COLO668 (cell line): ENCODE measurements at regions not wholly inside any gene's neighbourhood (a gene's known extent, or its start where the extent isn't known, plus 50 kb on each side); places are given as distances from the start of the nearest gene placed in this dataset.
"Not testable (repeated sequence)": the region's sequence is repeated elsewhere in the genome, so short reads cannot be mapped to it uniquely, and the experiment has no call there.

Experiments used
- DNase-seq: peaks from one replicate; lab custom pipeline; 2025; ENCODE audit not compliant: unreplicated experiment; lab: John Stamatoyannopoulos, UW

DNA sequence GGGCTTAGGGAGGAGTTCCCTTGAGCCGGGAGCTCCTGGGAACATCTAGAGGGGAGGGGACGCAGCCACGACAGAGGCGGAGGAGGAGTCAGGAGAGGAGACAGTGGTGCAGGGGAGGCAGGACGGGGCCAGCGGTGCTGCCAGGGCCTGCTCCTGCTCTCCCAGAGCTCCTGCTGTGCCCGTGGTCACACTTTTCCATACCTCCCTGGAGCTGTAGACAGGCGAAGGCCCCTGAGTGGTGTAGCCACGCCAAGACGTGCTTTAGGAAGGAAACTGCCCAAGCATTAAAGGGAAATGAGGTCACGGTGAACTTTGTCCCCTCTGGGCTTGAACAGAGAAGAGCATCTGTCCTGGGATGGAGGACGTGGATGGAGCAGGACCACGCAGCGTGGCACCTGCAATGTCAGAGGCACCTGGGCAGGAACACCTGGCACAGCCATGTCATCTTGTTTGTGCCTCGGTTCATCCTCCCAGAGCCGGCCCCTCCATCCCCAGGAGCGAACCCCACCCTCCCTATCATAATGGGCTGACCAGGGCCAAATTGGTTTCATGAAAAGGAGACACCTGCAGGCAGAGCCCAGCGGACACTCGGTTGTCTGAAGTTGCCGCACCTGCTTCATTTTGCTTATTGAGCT lies 239.5 kb upstream of the SFSWAP start:
- no peak for DNase-seq

GRCh38 chr12:131471946-131472732 lies 238.8 kb upstream of the SFSWAP start:
- DNase-seq: no peak

GRCh38 chr12:131473261-131473660 lies 237.6 kb upstream of the SFSWAP start:
- no peak for DNase-seq

DNA sequence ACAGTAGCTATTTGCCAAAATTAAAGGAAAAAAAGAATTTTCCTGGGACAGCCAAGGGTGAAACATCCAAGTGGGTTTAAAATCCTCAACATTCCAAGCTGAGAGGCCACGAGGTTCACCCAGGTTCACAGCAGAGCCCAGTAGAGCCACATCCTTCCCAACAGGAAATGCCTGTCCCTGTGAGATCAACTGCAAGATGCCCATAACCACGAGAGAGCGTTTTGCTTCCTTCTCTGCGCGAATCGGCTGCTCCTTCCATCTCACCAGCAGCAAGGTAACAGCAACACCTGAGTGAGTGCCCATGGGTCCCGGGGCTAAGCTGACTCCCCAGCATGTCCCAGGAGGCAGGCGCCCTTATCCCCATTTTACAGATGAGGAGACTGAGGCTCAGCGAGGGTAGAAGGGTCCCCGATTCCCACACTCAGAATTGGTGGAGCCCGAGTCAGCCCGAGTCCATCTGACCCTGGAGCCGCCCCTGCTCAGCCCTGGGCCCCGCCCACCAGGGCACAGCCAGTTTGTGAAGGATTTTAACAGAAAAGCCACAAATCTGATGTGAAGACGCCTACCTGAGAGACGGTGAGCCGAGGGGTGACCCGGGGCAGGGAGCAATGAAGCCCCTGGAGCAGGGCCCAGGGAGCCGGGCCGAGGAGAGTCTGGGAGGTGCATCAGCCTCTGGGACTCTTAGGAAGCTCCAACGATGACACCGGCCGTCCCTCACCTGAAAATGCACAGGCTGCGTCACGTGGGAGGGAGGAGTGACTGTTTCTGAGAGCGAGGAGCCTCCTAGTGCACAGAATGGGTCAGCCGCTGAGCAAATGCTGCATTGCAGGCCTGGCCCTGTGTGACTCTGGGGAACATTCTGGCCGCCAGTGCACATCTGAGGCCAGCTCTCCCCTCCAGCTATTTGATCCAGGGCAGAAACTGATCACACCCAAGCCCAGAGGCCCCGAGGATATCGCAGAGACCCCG lies 236.9 kb upstream of the SFSWAP start:
- no peak for DNase-seq

DNA sequence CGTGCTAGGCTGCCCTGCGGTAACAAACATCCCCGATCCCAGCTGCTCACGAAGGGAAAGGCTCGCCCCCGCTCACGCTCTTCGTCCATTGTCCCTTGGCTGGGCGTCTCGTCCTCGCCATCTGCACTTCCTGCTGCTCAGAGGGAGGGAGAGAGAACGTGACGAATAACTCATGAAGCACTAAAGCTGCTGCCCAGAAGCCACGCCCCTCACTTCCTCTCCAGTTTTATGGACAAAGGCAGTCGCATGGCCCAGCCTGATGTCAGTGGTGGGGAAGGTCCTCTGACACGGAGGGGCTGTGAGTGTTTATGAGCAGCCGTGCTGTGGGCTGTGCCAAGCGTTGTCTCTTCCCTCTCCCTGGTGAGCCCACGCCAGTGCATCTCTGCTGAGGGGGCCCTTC lies 235.9 kb upstream of the SFSWAP start:
- not testable (repeated sequence) for DNase-seq

DNA sequence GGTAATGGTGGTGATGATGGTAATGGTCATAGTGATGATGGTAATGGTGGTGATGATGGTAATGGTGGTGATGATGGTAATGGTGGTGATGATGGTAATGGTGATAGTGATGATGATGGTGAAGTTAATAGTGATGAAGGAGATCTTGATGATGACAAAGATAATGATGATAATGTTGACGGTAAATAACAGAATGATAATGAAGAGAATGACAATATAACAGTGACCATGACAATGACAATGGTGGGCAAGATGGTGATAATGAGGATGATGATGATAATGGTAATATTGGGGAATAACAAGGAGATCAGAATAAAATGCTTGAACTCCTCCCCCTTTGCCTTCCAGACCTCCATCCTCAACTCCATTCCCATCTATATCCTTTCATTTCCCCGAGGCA lies 233.3 kb upstream of the SFSWAP start:
- no peak for DNase-seq

GRCh38 chr12:131478468-131478867 lies 232.4 kb upstream of the SFSWAP start:
- no peak for DNase-seq

DNA sequence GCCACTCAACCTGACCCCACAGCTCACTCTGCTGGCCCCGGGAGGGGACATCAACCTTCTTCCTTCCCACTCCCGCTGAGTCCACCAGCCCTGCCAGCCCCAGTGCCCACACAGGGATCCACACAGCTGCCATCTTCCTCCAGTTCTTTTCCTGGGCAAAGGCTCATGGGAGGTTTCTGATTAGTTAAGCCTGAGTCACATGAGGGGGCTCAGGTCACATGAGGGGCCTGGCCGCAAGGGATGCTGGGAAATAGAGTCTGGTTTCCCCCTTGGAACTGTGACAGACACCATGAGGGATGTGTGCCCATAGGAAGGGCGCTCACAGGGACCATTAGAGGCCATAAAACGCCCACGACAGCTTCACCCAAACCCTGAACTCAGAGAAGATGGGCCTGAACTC lies 228.7 kb upstream of the SFSWAP start:
- no peak for DNase-seq

GRCh38 chr12:131482686-131483085 lies 228.2 kb upstream of the SFSWAP start:
- no peak for DNase-seq

GRCh38 chr12:131486451-131487230 lies 224.2 kb upstream of the SFSWAP start:
- DNase-seq: no peak

- no peak for DNase-seq
Measured at GRCh38 chr12:131487388-131488124, 223.3 kb upstream of the SFSWAP start.

GRCh38 chr12:131489718-131490117 lies 221.2 kb upstream of the SFSWAP start:
- DNase-seq: no peak

- DNase-seq: no peak
Measured at GRCh38 chr12:131491155-131491554, 219.7 kb upstream of the SFSWAP start.

DNA sequence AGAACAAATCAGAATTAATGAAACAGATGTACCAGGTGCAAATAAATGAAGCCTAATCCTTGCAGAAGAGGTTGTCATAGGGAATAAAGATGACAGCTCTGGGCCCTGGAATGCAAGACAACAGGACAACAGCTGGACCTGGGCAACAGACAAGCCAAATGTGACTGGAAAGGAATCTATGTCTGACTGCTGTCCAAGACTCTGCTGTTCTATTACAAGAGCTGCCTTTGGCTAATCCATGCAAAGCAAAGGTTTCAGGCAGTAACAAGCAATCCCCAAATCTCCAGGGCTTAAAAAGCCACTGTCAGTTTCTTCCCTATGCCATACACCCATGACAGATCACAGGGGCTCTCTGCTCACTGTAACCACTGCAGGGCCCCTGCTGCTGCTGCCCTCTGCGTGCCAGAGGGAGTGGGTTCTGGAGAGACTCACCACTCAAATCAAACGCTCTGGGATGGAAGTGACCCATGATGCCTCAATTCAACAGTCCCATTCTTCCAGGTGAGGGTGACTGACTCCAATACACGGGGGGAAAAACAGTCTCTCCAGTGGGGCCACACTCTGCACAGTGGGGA lies 218.9 kb upstream of the SFSWAP start:
- no peak for DNase-seq

DNA sequence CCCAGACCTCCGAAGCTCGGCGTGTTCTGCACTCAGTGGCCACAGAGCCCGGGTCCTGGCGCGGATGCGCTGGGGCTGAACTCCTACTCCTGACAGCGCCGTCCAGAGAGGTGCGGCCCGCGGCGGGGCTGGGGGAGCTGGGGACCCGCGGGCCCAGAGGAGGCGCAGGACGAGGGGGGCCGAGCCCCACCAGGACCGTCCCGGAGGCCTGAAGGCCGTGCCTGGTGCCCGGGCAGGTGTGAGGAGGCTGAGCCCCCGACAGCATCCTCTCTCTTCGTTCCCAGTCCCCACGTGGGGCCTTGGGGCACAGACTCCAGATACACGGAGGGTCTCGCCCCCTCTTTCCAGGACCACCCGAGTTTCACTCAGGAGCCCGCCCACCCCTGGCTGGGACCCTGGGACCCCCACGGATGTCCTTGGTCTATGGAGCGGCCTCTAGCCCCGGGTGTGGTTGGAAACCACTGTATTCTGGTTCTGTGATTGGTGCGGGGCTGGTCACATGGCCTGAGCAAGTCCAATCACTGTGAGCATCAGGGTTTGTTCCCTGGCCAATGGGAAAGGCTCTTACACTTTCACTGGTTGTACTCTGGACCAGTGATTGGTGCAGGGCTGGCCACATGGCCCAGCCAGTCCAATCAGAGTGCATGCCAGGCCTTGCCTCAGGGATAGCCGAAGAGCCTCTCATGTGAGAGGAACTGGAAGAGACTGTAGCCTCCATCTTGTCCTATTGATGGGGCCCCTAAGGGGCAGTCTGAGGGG lies 217.6 kb upstream of the SFSWAP start:
- DNase-seq: no peak

DNA sequence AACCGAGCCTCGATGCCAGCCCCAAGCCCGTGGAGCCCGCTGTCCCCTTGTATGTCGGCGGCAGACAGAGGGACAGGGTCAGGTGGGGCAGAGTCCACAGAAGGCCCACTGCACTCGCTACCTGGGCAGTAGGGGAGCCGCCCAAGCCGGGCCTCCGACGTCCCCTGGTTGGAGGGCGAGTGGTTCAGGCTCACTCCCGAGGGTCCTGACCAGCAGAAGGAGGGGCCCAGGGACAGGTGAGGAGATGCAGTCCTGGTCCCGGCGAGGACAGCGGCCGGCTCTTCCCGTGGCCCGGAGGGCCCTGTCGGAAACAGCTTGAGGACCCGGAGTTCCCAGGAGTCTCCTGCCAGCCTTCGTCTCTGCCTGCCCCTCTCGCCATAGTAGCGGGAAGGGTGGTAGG lies 216.7 kb upstream of the SFSWAP start:
- DNase-seq: no peak

DNA sequence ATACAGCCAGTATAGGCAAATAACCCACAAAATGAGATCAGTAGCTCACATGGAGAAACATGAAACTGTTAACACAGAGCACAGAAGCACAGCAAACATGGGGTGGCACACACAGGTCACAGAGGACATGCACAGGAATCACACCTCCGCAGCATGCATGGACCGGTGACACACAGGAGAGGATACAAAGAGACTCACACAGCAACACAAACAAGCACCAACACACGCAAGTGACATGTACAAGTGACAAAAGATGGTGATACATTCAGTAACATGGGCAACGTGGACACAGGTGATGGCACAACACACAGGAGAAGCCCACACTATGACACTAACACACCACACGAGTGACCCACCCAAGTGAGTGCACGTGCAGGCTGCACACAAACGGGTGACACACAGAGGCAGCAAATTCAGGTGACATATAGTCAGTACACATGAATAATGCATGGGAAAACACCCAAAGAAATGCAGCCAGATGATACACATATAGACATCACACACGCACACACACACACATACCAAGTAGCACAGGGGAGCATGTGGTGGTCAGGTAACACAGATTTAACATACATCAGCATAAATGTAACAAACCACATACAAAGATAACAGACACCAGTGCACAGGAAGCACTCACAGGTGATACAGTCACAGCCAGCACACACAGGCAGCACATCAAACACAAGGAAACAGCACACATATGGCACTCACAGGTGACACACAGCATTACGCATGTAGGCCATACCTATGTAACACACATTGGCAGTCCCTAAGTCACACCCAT lies 216.0 kb upstream of the SFSWAP start:
- no peak for DNase-seq

DNA sequence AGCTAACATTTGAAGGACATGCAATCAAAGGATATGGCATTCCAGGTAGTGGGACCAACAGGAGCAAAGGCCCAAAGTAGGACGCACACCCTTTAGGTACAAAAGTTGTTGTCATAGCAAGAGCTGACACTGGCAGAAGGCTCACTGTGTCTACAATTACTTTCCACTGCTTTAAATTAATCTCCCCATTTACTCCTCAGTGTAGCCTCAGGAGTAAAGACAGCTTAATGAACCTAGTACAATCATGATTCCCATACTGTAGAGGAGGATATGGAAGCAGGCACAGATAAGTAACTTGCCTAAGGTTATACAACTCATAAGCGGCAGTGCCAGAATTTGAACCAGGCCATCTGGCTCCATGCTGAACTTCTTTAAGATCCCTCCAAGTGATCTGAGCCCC lies 212.9 kb upstream of the SFSWAP start:
- no peak for DNase-seq
